ENCODE measurements at regions not wholly inside any gene's neighbourhood (a gene's known extent, or its start where the extent isn't known, plus 50 kb on each side); places are given as distances from the start of the nearest gene placed in this dataset.

- no peak for TF ChIP-seq CTCF (IDR thresholded peaks at IDR 0.05; ENCODE audit: low read depth, low read length)
- no peak for DNase-seq (ENCODE audit: extremely low read depth, low read depth)
Measured at GRCh38 chr11:97325693-97326092, 935.9 kb downstream of the JRKL start.

- TF ChIP-seq CTCF (IDR thresholded peaks at IDR 0.05; ENCODE audit: low read depth, low read length), result no peak
- no peak for DNase-seq (ENCODE audit: extremely low read depth, low read depth)
Measured at GRCh38 chr11:97332271-97332670, 942.5 kb downstream of the JRKL start.

GRCh38 chr11:97336064-97336463 is 946.3 kb downstream of the JRKL start:
- no peak for DNase-seq (ENCODE audit: extremely low read depth, low read depth)
- TF ChIP-seq CTCF (IDR thresholded peaks at IDR 0.05; ENCODE audit: low read depth, low read length), result no peak

GRCh38 chr11:97345032-97345431 is 955.2 kb downstream of the JRKL start:
- TF ChIP-seq CTCF (IDR thresholded peaks at IDR 0.05; ENCODE audit: low read depth, low read length), result no peak

GRCh38 chr11:97349201-97349600 is 959.4 kb downstream of the JRKL start:
- no peak for TF ChIP-seq CTCF (IDR thresholded peaks at IDR 0.05; ENCODE audit: low read depth, low read length)
- DNase-seq (ENCODE audit: extremely low read depth, low read depth), result no peak

More at GRCh38 chr11:97345032-97345431, 955.2 kb downstream of the JRKL start:
- DNase-seq (ENCODE audit: extremely low read depth, low read depth), result no peak

GRCh38 chr11:97351939-97352338 is 962.1 kb downstream of the JRKL start:
- TF ChIP-seq CTCF (IDR thresholded peaks at IDR 0.05; ENCODE audit: low read depth, low read length), result no peak
- no peak for DNase-seq (ENCODE audit: extremely low read depth, low read depth)

GRCh38 chr11:97354026-97354425 is 964.2 kb downstream of the JRKL start:
- no peak for TF ChIP-seq CTCF (IDR thresholded peaks at IDR 0.05; ENCODE audit: low read depth, low read length)
- no peak for DNase-seq (ENCODE audit: extremely low read depth, low read depth)

Data from AG09319 (cell line).